Progenitor cell of endocrine pancreas (in vitro differentiated cells): ENCODE measurements at regions not wholly inside any gene's neighbourhood (a gene's known extent, or its start where the extent isn't known, plus 50 kb on each side); places are given as distances from the start of the nearest gene placed in this dataset.

Experiments used
- DNase-seq: peaks from one replicate; pipeline ENCODE4 v3.0.0; 2021; ENCODE audit warnings: low spot score; ENCODE audit not compliant: unreplicated experiment
- H3K27ac Mint-ChIP-seq: 2 replicates; pipeline ENCODE4 v1.8.0; 2021; ENCODE audit warnings: mild to moderate bottlenecking, moderate library complexity, mixed read lengths
- H3K27me3 Mint-ChIP-seq: 2 replicates; pipeline ENCODE4 v1.8.0; 2021; ENCODE audit warnings: mixed read lengths
- H3K36me3 Mint-ChIP-seq: 2 replicates; pipeline ENCODE4 v1.8.0; 2022; ENCODE audit warnings: mixed read lengths; ENCODE audit not compliant: insufficient read depth
- H3K4me1 Mint-ChIP-seq: 2 replicates; pipeline ENCODE4 v1.8.0; 2021; ENCODE audit warnings: low read depth, mixed read lengths
- H3K4me3 Mint-ChIP-seq: 2 replicates; pipeline ENCODE4 v1.8.0; 2021; ENCODE audit warnings: low read depth, mild to moderate bottlenecking, moderate library complexity, mixed read lengths
- H3K9me3 Mint-ChIP-seq: 2 replicates; pipeline ENCODE4 v1.8.0; 2021; ENCODE audit warnings: low read depth, mixed read lengths
- CTCF ChIP-seq: fragments of 200-600 bp; sonication (generic); IDR thresholded peaks from one replicate; pipeline ENCODE4 v1.5.0; 2021; ENCODE audit warnings: antibody characterized with exemption, mild to moderate bottlenecking; ENCODE audit not compliant: unreplicated experiment

GRCh38 chr3:154022606-154023005 is 98.6 kb upstream of the ARHGEF26 start:
- Mint-ChIP-seq H3K4me1 (peaks cover 15% of the 10 kb centered on the region), H3K27me3 (no peaks in the 10 kb centered on the region), H3K27ac (peak overlapping the region; percentile 25), H3K36me3 (no peaks in the 10 kb centered on the region), H3K4me3 (no peak overlapping the region), H3K9me3 (peaks cover 7% of the 10 kb centered on the region)
- no peak for DNase-seq
- no peak for TF ChIP-seq CTCF

- no peak for TF ChIP-seq CTCF
- Mint-ChIP-seq H3K36me3 (no peaks in the 10 kb centered on the region), H3K27ac (peak overlapping the region; percentile 76), H3K27me3 (no peaks in the 10 kb centered on the region), H3K4me1 (peaks cover 15% of the 10 kb centered on the region), H3K9me3 (peaks cover 7% of the 10 kb centered on the region), H3K4me3 (no peak overlapping the region)
- no peak for DNase-seq
Observed at GRCh38 chr3:154023148-154023547, 98.0 kb upstream of the ARHGEF26 start.

DNA sequence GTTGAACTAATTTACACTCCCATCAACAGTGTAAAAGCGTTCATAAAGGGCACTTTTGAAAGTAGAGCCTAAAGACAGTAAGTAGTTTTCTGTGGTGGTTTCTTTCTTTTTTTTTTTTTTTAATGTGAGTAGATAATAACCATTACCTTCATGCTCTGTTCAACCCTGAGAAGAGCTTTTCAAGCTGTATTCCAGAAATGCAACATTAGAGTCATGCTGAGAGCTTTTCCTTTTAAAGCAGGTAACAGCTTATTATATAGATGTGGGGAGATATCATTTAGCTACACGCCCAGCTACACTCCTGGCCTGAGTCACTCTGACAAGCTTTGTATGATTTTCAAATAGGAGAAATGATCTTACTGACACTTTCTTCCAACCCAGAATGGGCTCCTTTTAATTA is 96.2 kb upstream of the ARHGEF26 start:
- H3K27me3 Mint-ChIP-seq: no peaks in the 10 kb centered on the region
- H3K9me3 Mint-ChIP-seq: peaks cover 4% of the 10 kb centered on the region
- H3K4me1 Mint-ChIP-seq: peaks cover 15% of the 10 kb centered on the region
- DNase-seq: no peak
- H3K4me3 Mint-ChIP-seq: no peak overlapping the region
- H3K27ac Mint-ChIP-seq: no peak overlapping the region
- no peak for TF ChIP-seq CTCF
- H3K36me3 Mint-ChIP-seq: no peaks in the 10 kb centered on the region

DNA sequence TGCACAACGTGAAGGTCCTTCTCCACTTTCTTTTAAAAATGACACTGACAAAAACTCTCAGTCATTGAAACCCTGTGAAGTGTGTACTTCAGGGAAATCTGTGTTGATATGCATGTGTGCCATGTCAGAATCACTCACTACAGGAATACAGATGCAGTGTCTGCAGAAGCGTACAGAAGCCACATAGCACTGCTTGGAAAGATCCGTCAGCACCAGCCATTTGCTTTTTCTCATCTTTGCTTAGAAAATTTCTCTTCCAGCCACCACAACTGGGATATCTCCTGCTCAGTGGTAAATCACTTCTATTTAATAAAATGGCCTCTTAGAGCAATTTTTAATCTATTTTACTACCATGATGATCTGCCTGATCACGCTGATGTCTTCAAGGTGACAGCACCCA is 91.3 kb upstream of the ARHGEF26 start:
- no peak overlapping the region for H3K4me3 Mint-ChIP-seq
- no peak for DNase-seq
- no peak for TF ChIP-seq CTCF
- H3K27ac Mint-ChIP-seq: no peak overlapping the region
- H3K36me3 Mint-ChIP-seq: no peaks in the 10 kb centered on the region
- H3K4me1 Mint-ChIP-seq: no peaks in the 10 kb centered on the region
- H3K27me3 Mint-ChIP-seq: no peaks in the 10 kb centered on the region
- H3K9me3 Mint-ChIP-seq: no peaks in the 10 kb centered on the region

DNA sequence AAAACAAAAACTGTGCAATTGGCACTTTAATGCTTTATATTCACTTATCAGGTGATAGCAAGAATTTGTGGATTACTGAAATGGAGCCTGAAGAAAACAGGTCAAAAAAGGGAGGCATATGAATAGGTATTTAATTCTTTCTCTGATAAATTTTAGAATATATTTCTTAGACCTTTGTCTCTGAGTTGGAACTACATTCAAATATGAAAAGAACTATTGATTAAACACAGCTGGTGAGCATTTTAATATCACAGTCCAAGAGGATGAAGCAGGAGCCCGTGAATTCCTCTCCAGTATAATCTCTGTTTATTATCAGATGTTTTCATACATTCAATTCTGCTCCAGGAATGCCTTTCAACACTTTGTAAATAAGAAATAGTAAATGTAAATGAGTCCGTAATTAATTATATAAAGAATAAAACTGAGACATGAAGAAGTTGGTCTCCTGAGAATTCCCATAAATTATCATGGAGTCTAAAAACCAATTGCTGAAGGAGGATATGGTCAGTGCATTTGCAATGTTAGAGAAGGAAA is 86.3 kb upstream of the ARHGEF26 start:
- Mint-ChIP-seq H3K9me3 (no peaks in the 10 kb centered on the region), H3K27ac (no peak overlapping the region), H3K4me3 (no peak overlapping the region), H3K4me1 (no peaks in the 10 kb centered on the region), H3K36me3 (no peaks in the 10 kb centered on the region), H3K27me3 (no peaks in the 10 kb centered on the region)
- no peak for TF ChIP-seq CTCF
- no peak for DNase-seq
